Breast epithelium (tissue), 4 donors: ENCODE measurements at regions not wholly inside any gene's neighbourhood (a gene's known extent, or its start where the extent isn't known, plus 50 kb on each side); places are given as distances from the start of the nearest gene placed in this dataset.

ENCODE experiments used
- DNase-seq, 2 donors: peaks; one replicate each; pipeline ENCODE4 v3.0.0-alpha.2; 2019; ENCODE audit warnings: low spot score in 2 of 2
- H3K27ac ChIP-seq, 2 donors: fragments of 200-600 bp; sonication (generic) in 1 of 2; one replicate each; pipeline ENCODE4 v1.5.1; 2016 to 2019; ENCODE audit warnings: mild to moderate bottlenecking in 1 of 2
- H3K27me3 ChIP-seq, 2 donors: fragments of 200-600 bp; sonication (generic) in 1 of 2; one replicate each; pipeline versions ENCODE4 v1.5.1 to v1.6.0; 2017 to 2019; ENCODE audit warnings: control low read depth in 1 of 2, mild to moderate bottlenecking in 1 of 2
- H3K36me3 ChIP-seq: fragments of 200-600 bp; one replicate; pipeline ENCODE4 v1.5.1; 2019
- H3K4me1 ChIP-seq, 2 donors: fragments of 200-600 bp; sonication (generic); one replicate each; pipeline ENCODE4 v1.5.1; 2016 to 2019; ENCODE audit warnings: control low read depth in 1 of 2
- H3K4me3 ChIP-seq, 3 donors: fragments of 200-600 bp; sonication (generic); 1 replicate in 2 of 3; 2 replicates in 1 of 3; pipeline ENCODE4 v1.5.1; 2016 to 2019; ENCODE audit warnings: mild to moderate bottlenecking in 3 of 3, moderate library complexity in 2 of 3
- H3K9me3 ChIP-seq, 2 donors: fragments of 200-600 bp; sonication (generic) in 1 of 2; one replicate each; pipeline ENCODE4 v1.5.1; 2016 to 2019; ENCODE audit warnings: control low read depth in 1 of 2
- POLR2A ChIP-seq: fragments of 450-650 bp; IDR thresholded peaks from one replicate; pipeline ENCODE4 v1.6.1; 2016; ENCODE audit warnings: antibody characterized with exemption, mild to moderate bottlenecking, moderate library complexity
- POLR2AphosphoS5 ChIP-seq, 3 donors: sonication (generic); formaldehyde crosslinking; IDR thresholded peaks; one replicate each; pipeline ENCODE4 v1.6.1; 2017; ENCODE audit warnings: antibody characterized with exemption in 3 of 3
- intact Hi-C: fragments of 100-400 bp; cut with DNase I; formaldehyde crosslinking; loops from one replicate; pipeline ENCODE4 v1.15.1; 2023; ENCODE audit warnings: low total_unique reads
- TF ChIP-seq, protein P1 (sequence below), 3 donors: fragments of 450-650 bp; IDR thresholded peaks; one replicate each; pipeline ENCODE4 v1.5.1; 2016 to 2017; ENCODE audit warnings: antibody characterized with exemption in 3 of 3, mild to moderate bottlenecking in 3 of 3, moderate library complexity in 3 of 3

DNA sequence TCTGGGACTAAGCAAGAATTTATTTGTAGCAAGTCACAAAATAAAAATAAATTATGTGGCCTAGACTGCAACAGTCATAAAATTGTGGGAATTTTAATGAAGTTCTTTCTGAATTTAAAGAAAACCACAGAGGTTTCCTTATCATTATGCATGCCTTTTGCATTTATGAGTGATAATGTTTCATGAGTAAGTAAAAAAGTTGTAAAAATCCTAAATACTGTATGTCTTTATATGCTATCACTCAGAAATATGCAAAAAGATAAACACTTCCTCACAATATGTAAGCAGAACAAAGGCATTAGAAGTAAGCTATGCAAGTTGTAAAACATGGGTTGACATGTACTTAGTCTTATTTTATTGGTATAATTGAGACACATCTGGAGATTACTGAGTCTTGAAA, 239.4 kb upstream of the PDE3A start:
- Histone ChIP-seq H3K4me3 (no peak overlapping the region), H3K9me3 (no peaks in the 10 kb centered on the region), H3K4me1 (no peaks in the 10 kb centered on the region), H3K36me3 (no peaks in the 10 kb centered on the region), H3K27me3 (no peaks in the 10 kb centered on the region), H3K27ac (no peak overlapping the region)
- TF ChIP-seq POLR2AphosphoS5 (IDR thresholded peaks at IDR 0.05): no peak
- TF ChIP-seq, protein P1, sequence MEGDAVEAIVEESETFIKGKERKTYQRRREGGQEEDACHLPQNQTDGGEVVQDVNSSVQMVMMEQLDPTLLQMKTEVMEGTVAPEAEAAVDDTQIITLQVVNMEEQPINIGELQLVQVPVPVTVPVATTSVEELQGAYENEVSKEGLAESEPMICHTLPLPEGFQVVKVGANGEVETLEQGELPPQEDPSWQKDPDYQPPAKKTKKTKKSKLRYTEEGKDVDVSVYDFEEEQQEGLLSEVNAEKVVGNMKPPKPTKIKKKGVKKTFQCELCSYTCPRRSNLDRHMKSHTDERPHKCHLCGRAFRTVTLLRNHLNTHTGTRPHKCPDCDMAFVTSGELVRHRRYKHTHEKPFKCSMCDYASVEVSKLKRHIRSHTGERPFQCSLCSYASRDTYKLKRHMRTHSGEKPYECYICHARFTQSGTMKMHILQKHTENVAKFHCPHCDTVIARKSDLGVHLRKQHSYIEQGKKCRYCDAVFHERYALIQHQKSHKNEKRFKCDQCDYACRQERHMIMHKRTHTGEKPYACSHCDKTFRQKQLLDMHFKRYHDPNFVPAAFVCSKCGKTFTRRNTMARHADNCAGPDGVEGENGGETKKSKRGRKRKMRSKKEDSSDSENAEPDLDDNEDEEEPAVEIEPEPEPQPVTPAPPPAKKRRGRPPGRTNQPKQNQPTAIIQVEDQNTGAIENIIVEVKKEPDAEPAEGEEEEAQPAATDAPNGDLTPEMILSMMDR (IDR thresholded peaks at IDR 0.05): no peak
- no peak for TF ChIP-seq POLR2A
- intact Hi-C loops: no loop called here
- DNase-seq: no peak

DNA sequence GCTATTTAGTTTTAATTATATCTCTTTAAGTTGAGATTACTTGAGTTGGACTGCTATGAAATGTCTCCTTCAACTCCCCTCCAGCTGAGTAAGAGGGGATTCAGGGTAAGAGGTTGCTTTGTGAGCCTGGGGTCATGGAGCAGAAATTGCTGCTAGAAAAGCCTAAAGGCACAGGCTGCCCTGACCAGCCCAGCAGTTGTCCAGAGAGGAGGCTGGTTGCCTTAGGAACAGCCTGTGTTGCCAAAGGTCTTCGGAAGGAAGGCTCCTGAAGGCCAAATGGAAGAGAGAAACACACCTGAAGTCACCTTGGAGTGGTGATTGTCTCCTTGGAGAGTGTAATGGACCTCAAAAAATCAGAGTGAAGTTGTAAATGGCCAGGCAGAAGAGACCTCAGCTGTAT, 235.5 kb upstream of the PDE3A start:
- intact Hi-C loops: no loop called here
- Histone ChIP-seq H3K27ac (no peak overlapping the region), H3K9me3 (no peaks in the 10 kb centered on the region), H3K4me3 (no peak overlapping the region), H3K36me3 (no peaks in the 10 kb centered on the region), H3K4me1 (no peaks in the 10 kb centered on the region), H3K27me3 (no peaks in the 10 kb centered on the region)
- DNase-seq: no peak
- no peak for TF ChIP-seq POLR2AphosphoS5 (IDR thresholded peaks at IDR 0.05)
- TF ChIP-seq, protein P1 (IDR thresholded peaks at IDR 0.05): no peak
- TF ChIP-seq POLR2A: no peak

DNA sequence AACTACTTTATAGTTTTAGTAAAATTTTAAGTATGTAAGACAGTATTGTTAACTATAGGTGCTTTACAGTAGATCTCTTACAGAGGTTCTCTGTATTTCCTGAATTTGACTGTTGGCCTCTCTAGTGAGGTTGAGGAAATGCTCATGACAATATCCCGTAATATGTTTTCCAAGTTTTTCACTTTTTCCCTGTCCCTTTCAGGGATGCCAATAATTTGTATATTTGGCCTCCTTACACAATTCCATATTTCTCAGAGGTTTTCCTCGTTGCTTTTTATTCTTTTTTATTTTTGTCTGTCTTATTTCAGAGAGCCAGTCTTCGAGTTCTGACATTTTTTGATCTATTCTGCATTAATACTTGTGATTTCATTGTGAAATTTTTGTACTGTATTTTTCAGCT, 233.7 kb upstream of the PDE3A start:
- Histone ChIP-seq H3K4me1 (no peaks in the 10 kb centered on the region), H3K36me3 (no peaks in the 10 kb centered on the region), H3K27me3 (no peaks in the 10 kb centered on the region), H3K4me3 (no peak overlapping the region), H3K9me3 (no peaks in the 10 kb centered on the region), H3K27ac (no peak overlapping the region)
- intact Hi-C loops: no loop called here
- no peak for TF ChIP-seq POLR2AphosphoS5 (IDR thresholded peaks at IDR 0.05)
- TF ChIP-seq POLR2A: no peak
- TF ChIP-seq, protein P1 (IDR thresholded peaks at IDR 0.05): no peak
- DNase-seq: no peak

DNA sequence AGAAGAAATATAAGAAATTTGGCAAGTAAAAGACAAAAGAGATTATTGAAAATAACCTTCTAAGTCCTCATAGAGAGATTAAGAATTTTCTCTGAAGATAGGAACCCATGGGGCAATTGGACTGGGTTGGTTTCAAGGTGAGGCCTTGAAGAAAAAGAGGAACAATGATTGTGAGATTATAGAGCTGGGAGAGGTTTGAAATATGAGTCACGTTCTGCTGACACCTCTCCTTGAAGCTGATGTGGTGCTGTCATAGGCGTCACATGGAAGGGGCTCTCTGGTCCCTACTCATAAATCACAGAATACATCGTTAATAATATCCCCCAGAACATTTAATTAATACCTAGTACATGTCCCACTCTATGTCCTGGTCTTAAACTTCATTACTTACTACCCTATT, 227.6 kb upstream of the PDE3A start:
- no peak overlapping the region for H3K27ac ChIP-seq
- no peak for TF ChIP-seq POLR2A
- TF ChIP-seq POLR2AphosphoS5 (IDR thresholded peaks at IDR 0.05): no peak
- TF ChIP-seq, protein P1 (IDR thresholded peaks at IDR 0.05): no peak
- DNase-seq: no peak
- no peaks in the 10 kb centered on the region for H3K9me3 ChIP-seq
- H3K4me1 ChIP-seq: no peaks in the 10 kb centered on the region
- H3K4me3 ChIP-seq: no peak overlapping the region
- H3K27me3 ChIP-seq: no peaks in the 10 kb centered on the region
- intact Hi-C loops: no loop called here
- no peaks in the 10 kb centered on the region for H3K36me3 ChIP-seq

DNA sequence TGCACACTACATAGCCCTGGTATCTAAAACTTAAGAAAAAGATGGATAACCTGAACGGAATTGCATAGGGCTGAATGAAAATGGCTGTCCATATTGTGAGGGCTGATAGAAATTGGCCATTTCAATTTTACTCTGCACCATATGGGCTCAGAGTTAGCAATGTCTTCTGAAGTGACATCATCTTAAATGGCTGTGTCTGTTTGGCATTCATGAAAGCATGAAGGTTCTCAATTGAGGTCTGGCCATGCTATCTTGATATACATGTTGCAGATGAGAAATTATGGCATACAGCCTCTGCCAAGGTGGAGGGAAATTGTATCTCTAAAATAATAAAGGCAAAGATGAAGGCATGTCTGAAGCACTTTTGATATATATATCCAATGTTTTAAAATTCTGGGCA, 226.0 kb upstream of the PDE3A start:
- no peaks in the 10 kb centered on the region for H3K27me3 ChIP-seq
- no peaks in the 10 kb centered on the region for H3K36me3 ChIP-seq
- no peak for DNase-seq
- no peak overlapping the region for H3K4me3 ChIP-seq
- intact Hi-C loops: no loop called here
- TF ChIP-seq POLR2AphosphoS5 (IDR thresholded peaks at IDR 0.05) (no peak), POLR2A (no peak)
- TF ChIP-seq, protein P1 (IDR thresholded peaks at IDR 0.05): no peak
- H3K27ac ChIP-seq: no peak overlapping the region
- H3K9me3 ChIP-seq: no peaks in the 10 kb centered on the region
- H3K4me1 ChIP-seq: no peaks in the 10 kb centered on the region
